Pancreas (tissue), 10 donors: ENCODE measurements at regions not wholly inside any gene's neighbourhood (a gene's known extent, or its start where the extent isn't known, plus 50 kb on each side); places are given as distances from the start of the nearest gene placed in this dataset.

Experiments used
- ATAC-seq, 4 donors: fragments of 200-7000 bp; cut with Tn5 transposase; one replicate each; pipeline versions ENCODE4 v1.8.0 to v1.9.1; 2020; ENCODE audit warnings: mild to moderate bottlenecking in 4 of 4, moderate library complexity in 4 of 4
- DNase-seq, 6 donors: peaks; one replicate each; pipeline ENCODE4 v3.0.0-alpha.2; 2020
- FAIRE-seq: peaks from 2 replicates; lab custom pipeline; 2012; peaks lifted over from hg19 to GRCh38; lab: Jason Lieb, UNC
- H3K27ac ChIP-seq, 4 donors: fragments of 200-600 bp; sonication (generic); 1 replicate in 3 of 4; 2 replicates in 1 of 4; pipeline versions ENCODE4 v1.5.0 to v1.8.0; 2020
- H3K27me3 ChIP-seq, 4 donors: fragments of 200-600 bp; one replicate each; pipeline ENCODE4 v1.8.0; 2021
- H3K36me3 ChIP-seq, 3 donors: fragments of 200-600 bp; sonication (generic) in 1 of 3; one replicate each; pipeline versions ENCODE4 v1.5.0 to v1.8.0; 2020 to 2021
- H3K4me1 ChIP-seq, 3 donors: fragments of 200-600 bp; one replicate each; pipeline ENCODE4 v1.8.0; 2021
- H3K4me3 ChIP-seq, 4 donors: fragments of 200-600 bp; sonication (generic) in 2 of 4; one replicate each; pipeline versions ENCODE4 v1.5.0 to v1.8.0; 2020 to 2021
- H3K9me3 ChIP-seq, 4 donors: fragments of 200-600 bp; one replicate each; pipeline ENCODE4 v1.8.0; 2021
- WGBS, 2 donors: extraction: QIAGEN DNeasy Blood & Tissue Kit; methylation state at CpG; one replicate each; pipeline ENCODE4 v1.1.7; 2013; 5-methylcytosine and 5-hydroxymethylcytosine counted together
- intact Hi-C, 3 donors: fragments of 100-400 bp; cut with DNase I; formaldehyde crosslinking; loops; one replicate each; pipeline versions ENCODE4 v1.11.1 to v1.14.2; 2022
- TF ChIP-seq, protein P1 (sequence below), 4 donors: fragments of 200-600 bp; sonication (generic) in 3 of 4; IDR thresholded peaks; one replicate each; pipeline versions ENCODE4 v1.5.0 to v1.8.0; 2021; ENCODE audit warnings: antibody characterized with exemption in 4 of 4
- donor health status: healthy with polysubstance abuse.
- donor health status: DM: no; HTN: no; CAD: no; lungs with moderate emphysema.
- donor health status: DM: no; HTN: no; CAD: no.
- donor health status: control.
- donor health status: control.
- donor health status: Bipolar disorder and iron deficiency.
- donor health status: DM: yes; HTN: yes; CAD: no.
- donor health status: DM: no; HTN: no; CAD: no.
- donor health status: DM: no; HTN: no; CAD: no.
- donor health status: DM: yes; HTN: yes; CAD: no.

- Histone ChIP-seq H3K27ac (no peak overlapping the region), H3K4me1 (no peaks in the 10 kb centered on the region), H3K9me3 (no peaks in the 10 kb centered on the region), H3K4me3 (no peak overlapping the region), H3K27me3 (no peaks in the 10 kb centered on the region), H3K36me3 (no peaks in the 10 kb centered on the region)
- no peak for DNase-seq
- intact Hi-C loops, result no loop called here
- no peak for ATAC-seq
- TF ChIP-seq, protein P1, sequence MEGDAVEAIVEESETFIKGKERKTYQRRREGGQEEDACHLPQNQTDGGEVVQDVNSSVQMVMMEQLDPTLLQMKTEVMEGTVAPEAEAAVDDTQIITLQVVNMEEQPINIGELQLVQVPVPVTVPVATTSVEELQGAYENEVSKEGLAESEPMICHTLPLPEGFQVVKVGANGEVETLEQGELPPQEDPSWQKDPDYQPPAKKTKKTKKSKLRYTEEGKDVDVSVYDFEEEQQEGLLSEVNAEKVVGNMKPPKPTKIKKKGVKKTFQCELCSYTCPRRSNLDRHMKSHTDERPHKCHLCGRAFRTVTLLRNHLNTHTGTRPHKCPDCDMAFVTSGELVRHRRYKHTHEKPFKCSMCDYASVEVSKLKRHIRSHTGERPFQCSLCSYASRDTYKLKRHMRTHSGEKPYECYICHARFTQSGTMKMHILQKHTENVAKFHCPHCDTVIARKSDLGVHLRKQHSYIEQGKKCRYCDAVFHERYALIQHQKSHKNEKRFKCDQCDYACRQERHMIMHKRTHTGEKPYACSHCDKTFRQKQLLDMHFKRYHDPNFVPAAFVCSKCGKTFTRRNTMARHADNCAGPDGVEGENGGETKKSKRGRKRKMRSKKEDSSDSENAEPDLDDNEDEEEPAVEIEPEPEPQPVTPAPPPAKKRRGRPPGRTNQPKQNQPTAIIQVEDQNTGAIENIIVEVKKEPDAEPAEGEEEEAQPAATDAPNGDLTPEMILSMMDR (IDR thresholded peaks at IDR 0.05), result no peak
- no peak for FAIRE-seq
- WGBS, 2 donors, result 71 to 83% methylated on average over 2 of the region's 2 CpGs
Observed at GRCh38 chr4:101711590-101712260, 78.8 kb upstream of the BANK1 start.

DNA sequence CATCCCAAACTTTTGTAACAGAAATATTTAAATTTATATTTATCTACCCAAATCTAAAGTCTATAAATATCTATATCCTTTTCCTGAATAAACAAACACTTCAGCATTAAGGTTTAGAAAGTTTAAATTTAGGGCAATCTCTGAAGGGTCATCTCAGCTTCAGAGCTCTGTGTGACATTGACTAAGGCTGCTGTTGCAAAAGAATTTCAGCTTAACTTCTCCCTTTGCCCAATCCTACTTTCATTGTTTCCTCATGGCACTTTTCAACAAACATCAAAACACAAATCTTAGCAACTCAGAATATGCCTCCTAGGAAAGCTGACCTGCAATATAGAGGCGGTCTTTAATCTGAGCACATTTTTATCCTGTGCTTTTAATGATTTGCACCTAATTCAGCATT lies 79.7 kb upstream of the BANK1 start:
- Histone ChIP-seq H3K4me3 (no peak overlapping the region), H3K27me3 (no peaks in the 10 kb centered on the region), H3K36me3 (no peaks in the 10 kb centered on the region), H3K27ac (no peak overlapping the region), H3K4me1 (no peaks in the 10 kb centered on the region), H3K9me3 (no peaks in the 10 kb centered on the region)
- intact Hi-C loops, result no loop called here
- FAIRE-seq, result no peak
- ATAC-seq, result no peak
- DNase-seq, result no peak
- TF ChIP-seq, protein P1 (IDR thresholded peaks at IDR 0.05), result no peak
- 75 to 83% methylated on average over 1 of the region's 1 CpG for WGBS, 2 donors

GRCh38 chr4:101708293-101709039 lies 82.1 kb upstream of the BANK1 start:
- Histone ChIP-seq H3K27ac (no peak overlapping the region), H3K4me3 (no peak overlapping the region), H3K9me3 (no peaks in the 10 kb centered on the region), H3K27me3 (no peaks in the 10 kb centered on the region), H3K36me3 (no peaks in the 10 kb centered on the region), H3K4me1 (no peaks in the 10 kb centered on the region)
- ATAC-seq, result no peak
- intact Hi-C loops, result no loop called here
- DNase-seq, result no peak
- whole genome bisulfite sequencing, 2 donors, result 92 to 94% methylated on average over 1 of the region's 1 CpG
- FAIRE-seq, result no peak
- TF ChIP-seq, protein P1 (IDR thresholded peaks at IDR 0.05), result no peak

DNA sequence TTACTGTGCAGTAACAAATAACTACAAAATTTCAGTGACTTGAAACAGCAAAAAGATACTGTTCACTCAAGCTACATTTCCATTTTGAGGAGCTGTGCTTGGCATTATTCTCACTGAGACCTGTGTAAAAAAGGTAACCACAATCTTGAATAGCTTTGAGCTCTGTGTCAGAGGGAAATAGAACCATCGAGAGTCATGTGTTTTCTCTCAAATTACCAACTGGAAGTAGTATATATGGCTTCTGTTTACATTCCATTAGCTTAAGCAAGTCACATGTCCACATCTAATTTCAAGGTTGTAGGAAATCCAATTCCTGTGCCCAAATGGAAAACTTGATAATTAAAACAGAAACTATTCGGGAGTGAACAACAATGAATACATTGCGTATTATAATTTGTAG lies 82.9 kb upstream of the BANK1 start:
- TF ChIP-seq, protein P1 (IDR thresholded peaks at IDR 0.05), result no peak
- H3K27ac ChIP-seq, result no peak overlapping the region
- H3K4me3 ChIP-seq, result no peak overlapping the region
- no peaks in the 10 kb centered on the region for H3K4me1 ChIP-seq
- intact Hi-C loops, result no loop called here
- no peak for DNase-seq
- no peaks in the 10 kb centered on the region for H3K9me3 ChIP-seq
- no peaks in the 10 kb centered on the region for H3K36me3 ChIP-seq
- WGBS, 2 donors, result 51 to 63% methylated on average over 3 of the region's 3 CpGs
- FAIRE-seq, result no peak
- no peaks in the 10 kb centered on the region for H3K27me3 ChIP-seq
- no peak for ATAC-seq

DNA sequence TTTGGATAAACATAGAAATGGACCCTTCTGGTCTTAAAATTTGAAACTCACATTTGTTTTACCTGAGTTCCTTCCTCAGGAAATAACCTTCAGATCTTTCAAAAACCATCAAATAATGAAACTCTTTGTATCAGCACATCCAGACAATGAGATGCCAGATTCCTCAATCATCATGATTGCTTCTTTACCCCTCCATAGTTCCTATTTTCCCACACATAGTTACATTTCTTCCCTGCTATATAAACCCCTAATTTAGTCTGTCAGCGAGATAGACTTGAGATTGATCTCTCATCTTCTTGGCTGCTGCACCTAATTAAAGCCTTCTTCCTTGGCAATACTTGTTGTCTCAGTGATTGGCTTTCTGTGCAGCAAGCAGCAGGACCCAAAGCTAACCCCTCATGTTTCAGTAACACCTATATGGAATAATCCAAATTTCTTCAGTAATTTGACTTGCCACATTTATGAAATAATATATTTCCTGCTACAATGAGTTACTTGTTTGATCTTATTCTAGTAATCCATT lies 83.9 kb upstream of the BANK1 start:
- DNase-seq (no peak), FAIRE-seq (no peak), ATAC-seq (no peak)
- Histone ChIP-seq H3K27me3 (no peaks in the 10 kb centered on the region), H3K9me3 (no peaks in the 10 kb centered on the region), H3K36me3 (no peaks in the 10 kb centered on the region), H3K4me3 (no peak overlapping the region), H3K4me1 (no peaks in the 10 kb centered on the region), H3K27ac (no peak overlapping the region)
- intact Hi-C loops, result no loop called here
- TF ChIP-seq, protein P1 (IDR thresholded peaks at IDR 0.05), result no peak
- 60 to 78% methylated on average over 1 of the region's 1 CpG for WGBS, 2 donors
